NCI-H1417 (cell line): ENCODE measurements at regions not wholly inside any gene's neighbourhood (a gene's known extent, or its start where the extent isn't known, plus 50 kb on each side); places are given as distances from the start of the nearest gene placed in this dataset.
"Not testable (repeated sequence)": the region's sequence is repeated elsewhere in the genome, so short reads cannot be mapped to it uniquely, and the experiment has no call there.

Experiments used
- DNase-seq, 3 experiments: peaks; one replicate each; lab custom pipeline; 2025; lab: John Stamatoyannopoulos, UW

DNA sequence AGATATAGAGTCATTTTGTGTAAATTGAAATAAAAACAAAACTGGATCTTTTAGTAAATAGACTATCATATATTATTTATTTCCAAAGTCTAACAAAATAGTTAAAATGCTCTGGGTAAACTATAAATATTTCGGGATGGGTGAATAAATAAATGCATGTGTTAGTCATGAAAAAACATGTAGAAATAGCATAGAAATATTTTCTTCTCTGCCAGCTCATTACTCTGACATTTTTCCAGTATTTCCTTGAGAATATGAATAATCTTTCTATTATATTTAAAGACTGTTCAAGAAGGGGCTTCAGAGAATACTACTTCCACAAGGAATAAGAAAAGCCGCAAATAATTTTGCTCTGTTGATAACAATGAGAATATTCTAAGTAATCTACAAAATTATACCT, 880.4 kb downstream of the TRIB2 start:
- DNase-seq: no peak

DNA sequence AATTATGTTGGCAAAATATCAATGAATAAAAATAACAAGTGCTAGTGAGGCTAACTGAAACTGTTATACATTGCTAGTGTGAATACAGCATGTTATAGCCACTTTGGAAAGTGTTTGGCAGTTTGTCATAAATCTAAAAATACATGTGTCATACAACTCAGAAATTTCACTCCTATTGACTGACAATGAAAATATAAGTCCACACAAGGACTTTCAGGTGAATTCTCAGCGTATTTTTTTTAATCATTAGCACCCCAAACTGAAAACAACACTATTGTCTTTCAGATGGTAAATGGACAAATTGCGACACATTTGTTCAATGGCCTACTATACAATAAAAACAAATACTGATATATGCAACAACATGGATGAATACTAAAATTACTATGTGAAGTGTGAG, 884.8 kb downstream of the TRIB2 start:
- DNase-seq: no peak

DNA sequence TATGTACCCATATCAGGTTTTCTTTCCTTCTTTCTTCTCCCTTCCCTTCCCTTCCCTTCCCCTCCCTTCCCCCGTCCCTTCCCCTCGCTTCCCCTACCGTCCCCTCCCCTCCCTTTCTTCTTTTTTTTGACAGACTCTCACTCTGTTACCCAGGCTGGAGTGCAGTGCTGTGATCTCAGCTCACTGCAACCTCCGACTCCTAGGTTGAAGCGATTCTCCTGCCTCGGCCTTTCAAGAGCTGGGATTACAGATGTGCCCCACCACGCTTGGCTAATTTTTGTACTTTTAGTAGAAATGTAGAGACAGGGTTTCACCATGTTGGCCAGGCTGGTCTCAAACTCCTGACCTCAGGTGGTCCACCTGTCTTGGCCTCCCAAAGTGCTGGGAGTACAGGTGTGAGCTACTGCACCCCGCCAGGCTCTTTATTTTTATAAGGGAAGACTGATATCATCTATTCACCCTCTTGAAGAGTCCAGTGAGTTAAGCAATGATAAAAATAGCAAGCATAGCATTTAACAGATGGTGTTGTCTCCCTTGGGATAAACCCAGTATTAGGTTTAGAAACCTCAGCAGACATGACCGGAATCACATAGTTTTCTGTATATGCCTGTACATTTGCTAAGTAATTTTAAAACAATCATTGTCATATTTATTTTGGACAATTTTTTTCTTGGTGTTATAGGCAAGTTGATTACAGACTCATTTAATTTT, 888.4 kb downstream of the TRIB2 start:
- peak in 1 of 3 experiments; percentile 17 for DNase-seq

DNA sequence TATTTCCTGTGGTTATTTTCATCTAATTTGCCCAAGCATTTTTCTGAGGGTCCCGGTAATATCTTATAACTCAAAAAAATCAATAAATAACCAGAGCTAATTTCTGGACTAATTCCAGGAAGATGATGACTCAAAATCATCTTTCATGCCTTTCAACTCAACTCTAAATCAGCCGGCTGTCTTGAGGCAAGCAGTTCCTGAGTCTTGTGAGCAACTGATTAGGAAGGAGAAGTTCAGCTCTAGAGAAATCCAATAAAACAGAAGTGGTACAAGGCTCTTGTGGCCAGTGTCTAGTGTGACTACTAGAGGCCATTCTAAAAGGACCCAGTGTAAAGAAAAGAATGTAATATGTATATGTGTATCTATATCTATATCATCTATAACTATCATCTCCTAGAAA, 890.4 kb downstream of the TRIB2 start:
- DNase-seq: no peak

DNA sequence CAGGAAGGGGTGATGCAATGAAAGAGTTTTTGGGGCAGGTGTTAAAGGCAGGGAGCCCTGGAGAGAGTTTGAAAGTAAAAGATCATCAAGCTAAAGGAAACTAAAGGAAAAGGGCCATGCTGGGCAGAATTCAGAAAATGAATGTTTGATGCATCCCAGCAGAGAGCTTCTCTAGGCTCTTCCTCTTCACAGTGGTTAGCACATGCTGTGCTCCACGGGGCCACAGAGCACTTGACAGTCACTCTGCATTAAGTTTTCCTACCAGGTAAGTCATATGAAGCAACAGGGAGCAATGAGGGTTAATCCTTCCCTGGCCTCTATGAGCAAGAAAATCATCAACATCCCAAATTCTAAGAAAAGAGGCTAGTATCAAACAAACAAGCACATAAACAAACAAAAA, 895.2 kb downstream of the TRIB2 start:
- DNase-seq: peak in 2 of 3 experiments; percentile 23

DNA sequence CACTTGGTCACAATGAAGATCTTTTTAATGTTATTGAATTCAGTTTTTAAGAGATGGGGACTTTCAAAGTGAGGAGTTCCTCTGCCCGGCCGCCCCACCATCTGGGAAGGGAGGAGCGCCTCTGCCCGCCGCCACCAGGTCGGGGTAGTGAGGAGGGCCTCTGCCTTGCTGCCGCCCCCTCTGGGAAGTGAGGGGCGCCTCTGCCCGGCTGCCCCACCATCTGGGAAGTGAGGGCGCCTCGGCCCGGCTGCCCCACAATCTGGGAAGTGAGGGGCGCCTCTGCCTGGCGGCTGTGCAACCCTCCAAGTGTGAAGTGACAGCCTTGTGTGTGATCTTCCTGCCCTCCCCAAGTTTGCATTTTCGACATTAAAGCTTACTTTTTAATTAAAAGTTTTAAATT, 899.3 kb downstream of the TRIB2 start:
- no peak for DNase-seq

DNA sequence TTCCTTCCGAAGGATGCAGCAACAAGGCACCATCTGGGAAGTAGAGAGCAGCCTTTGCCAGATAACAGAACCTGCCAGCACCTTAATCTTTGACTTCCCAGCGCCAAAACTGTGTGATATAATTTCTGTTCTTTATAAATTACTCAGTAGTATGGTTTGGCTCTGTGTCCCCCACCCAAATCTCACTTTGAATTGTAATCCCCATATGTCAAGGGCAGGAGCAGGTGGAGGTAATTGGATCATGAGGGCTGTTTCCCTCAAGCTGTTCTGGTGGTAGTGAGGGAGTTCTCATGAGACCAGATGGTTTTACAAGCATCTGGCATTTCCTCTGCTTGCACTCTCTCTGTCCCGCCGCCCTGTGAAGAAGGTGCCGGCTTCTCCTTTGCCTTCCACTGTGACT, 899.9 kb downstream of the TRIB2 start:
- no peak for DNase-seq

DNA sequence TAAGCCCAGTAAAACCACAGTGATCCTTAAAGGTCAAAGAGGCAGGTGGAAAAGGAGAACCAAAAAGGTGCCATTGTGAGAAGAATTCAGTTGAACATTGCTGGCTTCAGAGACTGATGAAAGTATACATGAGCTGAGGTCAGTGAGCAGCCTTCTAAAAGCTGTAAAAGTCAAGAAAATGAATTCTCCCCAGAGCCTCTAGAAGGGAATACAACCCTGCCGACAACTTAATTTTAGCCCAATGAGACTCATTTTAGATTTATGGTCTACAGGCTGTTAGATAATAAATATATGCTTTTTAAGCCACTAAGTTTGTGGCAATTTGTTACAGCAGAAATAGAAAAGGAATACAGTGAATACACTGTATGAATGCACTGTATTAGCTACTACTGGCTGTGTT, 911.4 kb downstream of the TRIB2 start:
- no peak for DNase-seq

DNA sequence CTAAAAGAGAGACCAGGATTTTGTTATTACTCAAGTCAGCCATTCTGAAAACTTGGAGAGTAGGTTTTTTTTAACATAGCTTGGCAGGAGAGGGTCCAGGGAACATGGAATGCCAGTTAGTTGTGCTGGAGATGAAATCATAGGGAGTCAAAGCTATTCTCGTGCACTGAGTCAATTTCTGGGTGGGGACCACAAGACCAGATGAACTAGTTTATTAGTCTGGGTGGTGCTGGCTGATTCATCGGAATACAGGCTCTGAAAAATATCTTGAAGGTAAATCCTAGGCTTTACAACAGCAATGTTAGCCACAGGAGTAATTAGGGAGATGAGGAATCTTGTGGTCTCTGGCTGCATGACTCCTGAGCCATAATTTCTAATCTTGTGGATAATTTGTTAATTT, 921.4 kb downstream of the TRIB2 start:
- DNase-seq: no peak

DNA sequence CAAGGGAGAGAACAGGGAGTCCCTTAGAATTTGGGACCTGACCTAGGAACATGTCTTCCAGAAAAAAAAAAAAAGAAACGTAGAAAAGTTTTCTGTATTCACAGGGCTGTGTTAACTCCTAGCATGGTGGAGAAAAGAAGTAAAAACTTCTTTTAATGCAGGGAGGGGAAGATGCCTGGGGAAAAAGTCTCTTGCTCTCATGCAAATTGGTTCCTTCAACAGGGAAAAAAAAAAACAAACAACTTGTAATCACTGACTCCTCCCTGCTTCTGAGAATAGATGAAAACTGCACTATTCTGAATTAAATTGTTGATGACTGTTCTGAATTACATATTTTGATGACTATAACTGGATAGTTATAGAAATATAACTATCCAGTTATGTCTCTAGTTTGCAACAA, 933.2 kb downstream of the TRIB2 start:
- no peak for DNase-seq

DNA sequence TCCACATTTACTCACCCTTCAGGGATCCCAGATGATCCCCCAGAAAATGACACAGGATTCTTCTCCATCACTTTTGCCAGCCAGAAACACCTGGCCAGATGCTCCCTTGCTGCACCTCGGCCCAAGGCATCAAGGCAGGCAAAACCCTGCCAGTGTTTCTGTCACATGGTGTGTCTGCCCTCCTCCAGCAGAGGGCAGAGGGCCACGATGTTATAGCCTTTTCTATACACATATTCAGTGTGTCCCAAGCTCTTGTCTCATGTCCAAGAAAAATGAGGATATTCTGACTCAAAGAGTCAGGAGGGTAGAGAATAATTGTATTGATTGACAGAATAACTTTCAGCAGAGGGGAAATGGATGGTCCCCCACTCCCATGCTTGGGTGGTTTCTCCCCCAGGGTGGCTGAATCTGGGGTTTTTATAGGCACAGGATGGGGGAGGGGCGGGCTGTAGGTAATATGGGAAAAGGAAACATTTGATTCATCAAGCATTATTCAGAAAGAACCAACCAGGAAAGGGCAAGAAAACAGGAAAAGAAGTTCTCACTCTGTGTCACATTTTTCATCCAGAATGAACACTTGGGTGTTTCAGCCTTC, 933.9 kb downstream of the TRIB2 start:
- DNase-seq: peak in 1 of 3 experiments; percentile 30

DNA sequence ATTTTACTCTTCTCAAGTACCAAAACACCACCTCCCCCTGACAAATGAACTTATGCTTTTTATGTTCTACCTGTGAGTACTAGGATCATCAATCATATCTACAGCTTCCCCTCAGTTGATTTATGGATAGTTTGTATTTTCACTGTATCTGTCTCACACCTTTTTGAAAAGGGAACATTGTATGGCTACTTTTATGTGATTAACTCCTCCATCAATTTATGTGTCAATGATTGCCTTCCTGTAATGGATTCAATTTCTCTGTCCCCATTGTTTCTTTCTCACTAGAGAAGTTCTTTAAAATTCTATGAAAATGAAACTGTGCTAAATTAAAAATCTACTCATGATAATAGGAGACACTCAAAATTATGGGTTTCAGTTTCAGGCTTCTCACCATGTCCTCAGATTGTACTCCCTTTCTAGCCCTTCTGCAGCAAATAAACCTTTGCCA, 935.0 kb downstream of the TRIB2 start:
- peak in 2 of 3 experiments; percentile 50 to 89 for DNase-seq

DNA sequence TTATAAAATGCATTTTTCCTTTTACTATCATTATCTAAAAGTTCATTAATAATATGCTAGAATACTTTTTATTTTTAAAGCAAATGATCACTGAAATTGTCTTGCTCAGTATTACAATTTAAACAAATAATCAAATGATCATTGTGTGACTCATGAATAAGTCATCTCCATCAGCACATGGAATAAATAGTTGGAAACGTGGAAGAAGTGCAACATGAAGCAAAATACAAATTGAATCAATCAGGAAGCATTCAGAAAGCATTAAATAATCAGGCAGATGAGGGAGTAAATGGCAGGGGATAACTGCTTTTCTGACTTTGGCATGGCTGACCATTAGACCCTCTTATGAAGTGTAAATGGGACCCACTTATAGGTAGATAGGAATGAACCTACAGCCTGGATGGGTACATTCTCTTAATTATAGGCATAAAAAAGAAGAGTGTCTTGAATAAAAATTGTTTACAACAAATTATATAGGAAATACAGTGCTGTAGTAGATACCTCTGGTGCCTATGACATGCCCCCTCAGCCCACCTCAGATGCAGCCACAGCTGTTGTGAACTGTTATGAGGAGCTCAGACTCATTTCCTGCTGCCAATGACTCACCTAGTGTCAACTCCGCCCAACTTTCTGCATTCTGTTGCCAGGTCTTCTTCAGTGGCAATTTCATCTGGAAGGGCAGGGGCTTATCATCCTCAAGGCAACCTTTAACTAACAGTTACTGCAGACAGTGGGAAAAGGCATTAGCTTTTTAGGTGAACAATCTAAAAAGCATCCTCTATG, 936.0 kb downstream of the TRIB2 start:
- peak in 2 of 3 experiments; percentile 6 to 33 for DNase-seq

DNA sequence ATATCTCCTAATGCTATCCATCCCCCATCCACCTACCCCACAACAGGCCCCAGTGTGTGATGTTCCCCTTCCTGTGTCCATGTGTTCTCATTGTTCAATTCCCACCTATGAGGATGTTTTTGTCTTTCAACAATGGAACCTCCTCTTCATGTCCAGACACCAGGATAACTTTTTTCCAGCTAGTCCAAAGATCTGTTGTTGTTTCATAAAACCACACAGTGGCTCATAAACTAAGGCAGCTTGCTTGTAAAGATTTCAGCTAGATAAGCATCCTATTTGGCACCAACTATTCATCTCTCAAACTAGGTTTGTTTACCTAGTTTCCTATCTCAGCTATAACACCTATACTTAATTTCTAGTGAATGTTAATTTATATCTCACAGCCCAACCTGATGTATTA, 937.7 kb downstream of the TRIB2 start:
- peak in 2 of 3 experiments; percentile 7 to 53 for DNase-seq

DNA sequence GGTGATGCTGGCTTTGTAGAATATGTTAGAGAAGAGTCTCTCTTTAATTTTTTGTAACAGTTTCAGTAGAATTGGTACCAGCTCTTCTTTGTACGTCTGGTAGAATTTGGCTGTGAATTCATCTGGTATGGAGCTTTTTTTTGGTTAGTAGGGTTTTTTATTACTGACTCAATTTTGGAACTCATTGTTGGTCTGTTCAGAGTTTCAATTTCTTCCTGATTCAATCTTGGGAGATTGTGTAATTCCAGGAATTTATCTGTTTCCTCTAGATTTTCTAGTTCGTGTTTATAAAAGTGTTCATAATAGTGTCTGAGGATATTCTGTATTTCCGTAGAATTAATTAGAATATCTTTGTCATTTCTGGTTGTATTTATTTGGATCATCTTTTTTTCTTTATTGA, 943.5 kb downstream of the TRIB2 start:
- DNase-seq: no peak

DNA sequence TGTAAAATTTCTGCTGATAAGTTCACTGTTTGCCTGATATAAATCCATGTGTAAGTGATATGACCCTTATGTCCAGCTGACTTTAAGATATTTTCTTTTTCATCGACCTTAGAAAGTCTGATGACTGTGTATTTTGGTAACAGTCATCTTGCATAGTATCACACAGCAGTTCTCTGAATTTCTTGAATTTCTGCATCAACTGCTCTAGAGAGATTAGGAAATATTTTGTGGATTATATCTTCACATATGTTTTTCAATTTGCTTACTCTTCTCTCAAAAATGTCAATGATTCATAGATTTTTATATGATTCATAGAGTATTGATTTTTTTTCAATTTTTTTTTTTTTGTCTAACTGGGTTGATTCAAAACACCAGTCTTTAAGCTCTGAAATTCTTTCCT, 945.3 kb downstream of the TRIB2 start:
- no peak for DNase-seq

DNA sequence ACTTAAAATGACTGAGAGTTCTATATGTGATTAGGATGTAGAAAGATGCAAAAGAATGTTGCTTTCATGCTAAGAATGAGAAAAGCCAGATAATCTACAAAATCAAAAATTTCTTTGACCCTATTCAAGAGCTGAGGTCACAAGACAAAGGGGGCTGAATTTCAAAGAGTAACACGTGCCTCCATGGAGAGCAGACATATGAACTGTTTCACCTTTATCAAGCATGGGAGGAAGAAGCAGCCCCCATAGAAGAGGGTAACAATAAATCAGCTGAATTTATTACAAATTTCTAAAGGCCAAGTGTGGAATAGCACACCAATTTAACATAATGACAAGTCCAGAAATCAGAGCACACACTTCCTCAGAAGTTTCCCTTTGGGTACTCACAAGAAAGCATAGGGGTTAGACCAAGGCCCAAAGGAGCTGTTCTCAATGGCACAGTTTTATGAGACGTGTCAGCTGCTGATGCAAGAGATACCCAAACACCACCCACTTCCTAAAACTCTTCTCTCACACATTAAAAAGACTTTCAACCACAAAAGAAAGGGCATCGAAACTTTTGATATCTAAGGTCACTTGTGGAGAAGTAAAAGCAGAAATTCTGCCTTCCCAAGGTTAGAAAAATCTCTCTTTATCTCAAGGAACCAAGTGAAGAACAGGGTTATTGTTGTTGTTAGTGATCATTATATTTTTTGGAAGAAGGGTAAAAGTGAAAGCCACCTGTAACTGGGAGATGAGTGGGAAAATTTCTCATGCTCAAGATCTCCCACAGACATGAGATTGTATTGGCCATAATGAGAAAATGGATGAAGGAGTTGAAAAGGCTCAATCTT, 950.1 kb downstream of the TRIB2 start:
- no peak for DNase-seq

DNA sequence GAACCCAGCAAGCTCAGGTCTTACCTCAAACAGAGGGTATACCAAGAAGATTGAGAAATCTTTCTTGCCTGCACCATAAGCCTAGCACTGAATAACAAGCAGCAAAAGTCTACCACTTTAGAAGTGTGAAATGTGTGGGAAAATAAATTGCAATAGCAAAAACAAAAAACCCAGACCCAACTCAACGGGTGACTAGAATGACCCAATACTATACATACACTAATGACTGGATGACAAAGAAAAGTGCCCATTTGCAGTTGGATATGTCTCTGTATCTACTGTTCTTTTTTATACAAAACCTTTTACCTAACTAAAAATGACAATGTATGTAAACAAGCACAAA, 950.6 kb downstream of the TRIB2 start:
- DNase-seq: no peak

DNA sequence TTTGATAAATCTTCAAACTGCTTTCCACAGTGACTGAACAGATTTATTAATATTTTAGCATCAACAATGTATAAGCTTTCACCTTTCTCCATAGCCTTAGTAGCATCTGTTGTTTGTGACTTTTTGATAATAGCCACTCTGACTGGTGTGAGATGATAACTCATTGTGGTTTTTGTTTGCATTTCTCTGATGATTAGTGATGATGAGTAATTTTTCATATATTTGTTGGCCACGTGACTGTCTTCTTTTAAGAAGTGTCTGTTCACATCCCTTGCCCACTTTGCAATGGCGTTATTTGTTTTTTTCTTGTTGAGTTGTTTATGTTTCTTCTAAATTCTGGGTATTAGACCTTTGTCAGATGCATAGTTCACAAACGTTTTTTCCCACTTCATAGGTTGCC, 952.9 kb downstream of the TRIB2 start:
- DNase-seq: no peak

DNA sequence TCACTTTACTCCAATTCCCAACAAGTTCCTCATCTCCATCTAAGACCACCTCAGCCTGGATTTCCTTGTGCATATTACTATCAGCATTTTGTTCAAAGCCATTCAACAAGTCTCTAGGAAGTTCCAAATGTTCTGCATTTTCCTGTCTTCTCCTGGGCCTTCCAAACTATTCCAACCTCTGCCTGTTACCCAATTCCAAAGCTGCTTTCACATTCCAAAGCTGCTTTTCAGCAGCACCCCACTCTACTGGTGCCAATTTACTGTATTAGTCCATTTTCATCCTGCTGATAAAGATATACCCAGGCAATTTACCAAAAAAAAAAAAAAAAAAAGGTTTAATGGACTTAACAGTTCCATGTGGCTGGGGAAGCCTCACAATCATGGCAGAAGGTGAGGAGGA, 957.1 kb downstream of the TRIB2 start:
- DNase-seq: not testable (repeated sequence)

DNA sequence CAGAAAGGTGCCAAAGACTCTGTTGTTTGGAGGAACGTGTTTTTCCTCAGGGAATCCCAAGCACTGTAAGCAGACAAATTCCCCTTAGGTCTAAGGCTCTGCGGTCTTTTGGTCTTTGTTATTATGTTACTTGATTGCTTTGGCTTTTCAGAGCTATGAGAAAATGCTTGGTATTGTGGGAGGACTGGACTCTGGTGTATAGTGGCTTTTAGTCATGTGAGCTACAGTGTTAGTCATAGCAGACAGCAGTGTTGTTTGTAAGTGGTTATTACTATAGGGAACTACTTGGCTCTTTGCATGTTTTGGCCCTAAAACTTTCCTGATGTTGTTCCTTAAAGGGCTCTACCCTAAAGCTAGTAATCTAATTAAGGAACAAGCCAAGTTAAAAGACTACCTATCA, 956.2 kb upstream of the LRATD1 start:
- DNase-seq: no peak

DNA sequence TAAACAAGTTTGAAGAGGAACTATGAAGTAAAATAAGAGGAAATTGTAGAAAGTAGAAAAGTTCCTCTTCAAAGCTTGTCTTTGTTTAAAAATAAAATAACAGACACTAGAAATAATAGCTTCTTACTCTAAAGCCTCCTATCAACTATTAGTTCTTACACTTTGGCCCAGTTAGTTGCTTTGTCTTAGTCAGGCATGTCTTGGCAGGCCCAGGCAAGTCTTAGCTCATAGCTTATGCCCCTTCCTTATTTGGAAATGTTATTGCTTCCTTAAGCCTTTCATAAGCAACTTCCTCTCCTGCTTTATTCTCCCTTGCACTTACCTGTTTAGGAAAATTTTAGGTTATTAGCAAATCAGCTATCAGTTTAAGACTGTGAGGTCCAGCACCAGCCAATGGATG, 950.6 kb upstream of the LRATD1 start:
- DNase-seq: peak in 1 of 3 experiments; percentile 15
